ENCODE measurements at regions not wholly inside any gene's neighbourhood (a gene's known extent, or its start where the extent isn't known, plus 50 kb on each side); places are given as distances from the start of the nearest gene placed in this dataset.

- no peak for DNase-seq (ENCODE audit: low spot score in 2 of 2)
- H3K27ac ChIP-seq = no peak overlapping the region
- no peaks in the 10 kb centered on the region for H3K9me3 ChIP-seq
- no peak overlapping the region for H3K4me3 ChIP-seq
- no peaks in the 10 kb centered on the region for H3K27me3 ChIP-seq
- no peaks in the 10 kb centered on the region for H3K36me3 ChIP-seq
- intact Hi-C loops (cut with DNase I) = no loop called here
- TF ChIP-seq CTCF (IDR thresholded peaks at IDR 0.05) = no peak
- peaks cover 4 to 9% of the 10 kb centered on the region in 2 donors for H3K4me1 ChIP-seq
Observed at GRCh38 chr9:89801742-89802670, 197.2 kb downstream of the GADD45G start.

GRCh38 chr9:89802781-89803355, 198.1 kb downstream of the GADD45G start:
- Histone ChIP-seq H3K36me3 (no peaks in the 10 kb centered on the region), H3K27ac (no peak overlapping the region), H3K4me1 (peaks cover 4 to 9% of the 10 kb centered on the region in 2 donors), H3K9me3 (no peaks in the 10 kb centered on the region), H3K27me3 (no peaks in the 10 kb centered on the region), H3K4me3 (no peak overlapping the region)
- DNase-seq (ENCODE audit: low spot score in 2 of 2) = no peak
- TF ChIP-seq CTCF (IDR thresholded peaks at IDR 0.05) = no peak
- intact Hi-C loops (cut with DNase I) = no loop called here

- Histone ChIP-seq H3K4me1 (peaks cover 4 to 9% of the 10 kb centered on the region in 2 donors), H3K4me3 (no peak overlapping the region), H3K27me3 (no peaks in the 10 kb centered on the region), H3K9me3 (no peaks in the 10 kb centered on the region), H3K36me3 (no peaks in the 10 kb centered on the region), H3K27ac (no peak overlapping the region)
- intact Hi-C loops (cut with DNase I) = no loop called here
- no peak for DNase-seq (ENCODE audit: low spot score in 2 of 2)
- TF ChIP-seq CTCF (IDR thresholded peaks at IDR 0.05) = no peak
Observed at GRCh38 chr9:89803403-89803802, 198.6 kb downstream of the GADD45G start.

- Histone ChIP-seq H3K36me3 (no peaks in the 10 kb centered on the region), H3K9me3 (no peaks in the 10 kb centered on the region), H3K4me3 (no peak overlapping the region), H3K4me1 (peaks cover 4 to 9% of the 10 kb centered on the region in 2 donors), H3K27me3 (no peaks in the 10 kb centered on the region), H3K27ac (no peak overlapping the region)
- no peak for DNase-seq (ENCODE audit: low spot score in 2 of 2)
- TF ChIP-seq CTCF (IDR thresholded peaks at IDR 0.05) = no peak
- intact Hi-C loops (cut with DNase I) = no loop called here
Observed at GRCh38 chr9:89804766-89805531, 200.1 kb downstream of the GADD45G start.

- no peaks in the 10 kb centered on the region for H3K36me3 ChIP-seq
- H3K4me3 ChIP-seq = no peak overlapping the region
- no peaks in the 10 kb centered on the region for H3K9me3 ChIP-seq
- no peaks in the 10 kb centered on the region for H3K27me3 ChIP-seq
- no peak for TF ChIP-seq CTCF (IDR thresholded peaks at IDR 0.05)
- intact Hi-C loops (cut with DNase I) = no loop called here
- no peak overlapping the region for H3K27ac ChIP-seq
- peak in 1 of 2 donors; percentile 48 for DNase-seq (ENCODE audit: low spot score in 2 of 2)
- H3K4me1 ChIP-seq = peaks cover 4 to 9% of the 10 kb centered on the region in 2 donors
Observed at GRCh38 chr9:89805571-89806292, 200.9 kb downstream of the GADD45G start.

Measured in ascending aorta (tissue), 2 donors.